HCT116 (cell line): ENCODE measurements at regions not wholly inside any gene's neighbourhood (a gene's known extent, or its start where the extent isn't known, plus 50 kb on each side); places are given as distances from the start of the nearest gene placed in this dataset.

Experiments used
- ATAC-seq: fragments of 200-7000 bp; cut with Tn5 transposase; 2 replicates; pipeline ENCODE4 v1.9.1; 2020; ENCODE audit warnings: mild to moderate bottlenecking, moderate library complexity
- BruUV-seq: library from RNA; stranded (reverse); fragments of 400-500 nt; replicated peaks from 2 replicates; lab custom pipeline; 2021; lab: Mats Ljungman, UMichigan
- CTCF ChIA-PET: fragments of 300-600 bp; sonication (Branson Sonifier 250); formaldehyde crosslinking; loops from one replicate; lab custom pipeline; 2021; ENCODE audit warnings: antibody characterized with exemption; lab: Charles Lee
- POLR2A ChIA-PET: fragments of 300-600, 350-600 bp; sonication (Branson Sonifier 250); formaldehyde crosslinking; loops from one replicate; lab custom pipeline; 2021; ENCODE audit warnings: antibody characterized with exemption; lab: Charles Lee
- RAD21 ChIA-PET, 2 experiments: fragments of 300-600 bp; sonication (Branson Sonifier 250); formaldehyde crosslinking; loops; one replicate each; lab custom pipeline; 2023; ENCODE audit warnings: low total read pairs in 2 of 2; ENCODE audit not compliant: uncharacterized antibody in 2 of 2, unreplicated experiment in 2 of 2, low non-redundant PET in 1 of 2; lab: Charles Lee
- DNase-seq: peaks from one replicate; pipeline ENCODE4 v3.0.0-alpha.2; 2010; ENCODE audit warnings: low read depth, low spot score
- H2AFZ ChIP-seq: fragments of 200-600 bp; shearing (Covaris generic), sonication (generic); 2 replicates; pipeline ENCODE4 v1.6.1; 2017; ENCODE audit warnings: low read depth, mixed run types, mixed read lengths, antibody characterized with exemption, low read length; ENCODE audit not compliant: poor library complexity, severe bottlenecking
- H3K27ac ChIP-seq: 2 replicates; pipeline ENCODE4 v1.5.1; 2012; ENCODE audit warnings: low read depth, low read length
- H3K27me3 ChIP-seq: fragments of 200-600 bp; sonication (generic); 2 replicates; pipeline ENCODE4 v1.6.1; 2016; ENCODE audit warnings: mixed run types, low read length, mixed read lengths; ENCODE audit not compliant: insufficient read depth
- H3K36me3 ChIP-seq, 2 experiments: fragments of 200-500 bp in 1 of 2; fragments of 200-600 bp in 1 of 2; sonication (Bioruptor generic) in 1 of 2; sonication (generic) in 1 of 2; 2 replicates each; pipeline versions ENCODE4 v1.5.1 to v1.6.1; 2014 to 2016; ENCODE audit warnings: low read length in 2 of 2, inconsistent platforms in 1 of 2, mixed read lengths in 1 of 2, mixed run types in 1 of 2; ENCODE audit not compliant: insufficient read depth in 2 of 2, control insufficient read depth in 1 of 2
- H3K4me1 ChIP-seq, 2 experiments: fragments of 200-600 bp in 1 of 2; sonication (generic) in 1 of 2; 2 replicates each; pipeline versions ENCODE4 v1.5.1 to v1.6.1; 2012 to 2017; ENCODE audit warnings: low read length in 2 of 2, inconsistent platforms in 1 of 2, mild to moderate bottlenecking in 1 of 2, mixed read lengths in 1 of 2, mixed run types in 1 of 2, moderate library complexity in 1 of 2; ENCODE audit not compliant: insufficient read depth in 2 of 2, control insufficient read depth in 1 of 2
- H3K4me2 ChIP-seq: fragments of 200-600 bp; sonication (generic); 2 replicates; pipeline ENCODE4 v1.6.1; 2017; ENCODE audit warnings: mixed run types, low read length, mixed read lengths
- H3K4me3 ChIP-seq, 2 experiments: fragments of 200-600 bp in 1 of 2; sonication (generic) in 1 of 2; replicated peaks in 1 of 2; 2 replicates each; pipeline ENCODE4 v1.5.1; 2011 to 2016; ENCODE audit warnings: low read length in 2 of 2, control low read depth in 1 of 2, low read depth in 1 of 2, mild to moderate bottlenecking in 1 of 2, mixed read lengths in 1 of 2, mixed run types in 1 of 2
- H3K79me2 ChIP-seq: fragments of 200-600 bp; sonication (generic); 2 replicates; pipeline ENCODE4 v1.6.1; 2017; ENCODE audit warnings: mild to moderate bottlenecking, mixed run types, low read length, moderate library complexity, mixed read lengths; ENCODE audit not compliant: insufficient read depth
- H3K9ac ChIP-seq: fragments of 200-600 bp; sonication (generic); 2 replicates; pipeline ENCODE4 v1.6.1; 2016; ENCODE audit warnings: low read length, mixed read lengths
- H3K9me2 ChIP-seq: fragments of 200-600 bp; sonication (generic), shearing (Covaris generic); 2 replicates; pipeline ENCODE4 v1.6.1; 2017; ENCODE audit warnings: mixed run types, mild to moderate bottlenecking, moderate library complexity; ENCODE audit not compliant: insufficient read depth
- H3K9me3 ChIP-seq, 2 experiments: fragments of 200-500 bp in 1 of 2; fragments of 200-600 bp in 1 of 2; sonication (Bioruptor generic) in 1 of 2; sonication (generic) in 1 of 2; 2 replicates each; pipeline ENCODE4 v1.6.1; 2014 to 2017; ENCODE audit warnings: low read length in 2 of 2, mixed read lengths in 2 of 2, inconsistent platforms in 1 of 2, low read depth in 1 of 2, mild to moderate bottlenecking in 1 of 2, mixed run types in 1 of 2, moderate library complexity in 1 of 2; ENCODE audit not compliant: control insufficient read depth in 1 of 2, insufficient read depth in 1 of 2
- H4K20me1 ChIP-seq: fragments of 200-600 bp; sonication (generic), shearing (Covaris generic); 2 replicates; pipeline ENCODE4 v1.6.1; 2017; ENCODE audit warnings: mixed run types, mild to moderate bottlenecking, moderate library complexity; ENCODE audit not compliant: insufficient read depth
- CBX3 ChIP-seq: IDR thresholded peaks from 2 replicates; pipeline ENCODE4 v1.6.1; 2012; ENCODE audit warnings: low read depth
- CEBPB ChIP-seq: IDR thresholded peaks from 2 replicates; pipeline ENCODE4 v1.6.1; 2012; ENCODE audit warnings: low read depth
- ELF1 ChIP-seq: IDR thresholded peaks from 2 replicates; pipeline ENCODE4 v1.6.1; 2012; ENCODE audit warnings: low read depth, borderline replicate concordance
- EZH2 ChIP-seq: fragments of 200-600 bp; sonication (generic); IDR thresholded peaks from 2 replicates; pipeline ENCODE4 v1.6.1; 2017; ENCODE audit warnings: antibody characterized with exemption, mixed run types
- EZH2phosphoT487 ChIP-seq: fragments of 200-600 bp; IDR thresholded peaks from 2 replicates; pipeline ENCODE4 v1.6.1; 2018; ENCODE audit warnings: antibody characterized with exemption, borderline replicate concordance
- FOSL1 ChIP-seq: IDR thresholded peaks from 2 replicates; pipeline ENCODE4 v1.6.1; 2012; ENCODE audit warnings: low read depth
- JUND ChIP-seq: IDR thresholded peaks from 2 replicates; pipeline ENCODE4 v1.6.1; 2012
- POLR2AphosphoS5 ChIP-seq: IDR thresholded peaks from 2 replicates; pipeline ENCODE4 v1.6.1; 2011; ENCODE audit warnings: mild to moderate bottlenecking, low read depth, low read length, moderate library complexity
- SIN3A ChIP-seq: IDR thresholded peaks from 2 replicates; pipeline ENCODE4 v1.6.1; 2012; ENCODE audit warnings: low read depth
- YY1 ChIP-seq: IDR thresholded peaks from 2 replicates; pipeline ENCODE4 v1.6.1; 2011; ENCODE audit warnings: low read length, low read depth, moderate library complexity, mild to moderate bottlenecking; ENCODE audit not compliant: insufficient replicate concordance; ENCODE audit errors: extremely low read depth
- intact Hi-C: fragments of 100-400 bp; cut with micrococcal nuclease; formaldehyde crosslinking; loops from 2 replicates; pipeline ENCODE4 v1.10.0; 2022
- TF ChIP-seq, protein P1 (sequence below): IDR thresholded peaks from 2 replicates; pipeline ENCODE4 v1.6.1; 2012; ENCODE audit warnings: low read depth

DNA sequence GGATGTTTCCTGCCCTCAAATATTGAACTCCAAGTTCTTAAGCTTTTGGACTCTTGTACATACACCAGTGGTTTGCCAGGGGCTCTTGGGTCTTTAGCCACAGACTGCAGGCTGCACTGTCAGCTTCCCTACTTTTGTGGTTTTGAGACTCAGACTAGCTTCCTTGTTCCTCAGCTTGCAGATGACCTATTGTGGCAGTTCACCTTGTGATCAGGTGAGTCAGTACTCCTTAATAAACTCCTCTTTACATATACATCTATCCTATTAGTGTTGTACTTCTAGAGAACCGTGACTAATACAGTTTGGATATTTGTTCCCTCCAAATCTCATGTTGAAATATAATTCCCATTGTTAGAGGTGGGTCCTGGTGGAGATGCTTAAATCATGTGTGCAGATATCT is 681.9 kb upstream of the ARRDC3 start:
- BruUV-seq: no TSS peak
- H3K4me2 ChIP-seq: no peak overlapping the region
- no peak for TF ChIP-seq POLR2AphosphoS5
- no peak for TF ChIP-seq EZH2phosphoT487
- TF ChIP-seq JUND: no peak
- TF ChIP-seq ELF1: no peak
- no peak for TF ChIP-seq FOSL1
- TF ChIP-seq SIN3A: no peak
- TF ChIP-seq EZH2: no peak
- TF ChIP-seq, protein P1, sequence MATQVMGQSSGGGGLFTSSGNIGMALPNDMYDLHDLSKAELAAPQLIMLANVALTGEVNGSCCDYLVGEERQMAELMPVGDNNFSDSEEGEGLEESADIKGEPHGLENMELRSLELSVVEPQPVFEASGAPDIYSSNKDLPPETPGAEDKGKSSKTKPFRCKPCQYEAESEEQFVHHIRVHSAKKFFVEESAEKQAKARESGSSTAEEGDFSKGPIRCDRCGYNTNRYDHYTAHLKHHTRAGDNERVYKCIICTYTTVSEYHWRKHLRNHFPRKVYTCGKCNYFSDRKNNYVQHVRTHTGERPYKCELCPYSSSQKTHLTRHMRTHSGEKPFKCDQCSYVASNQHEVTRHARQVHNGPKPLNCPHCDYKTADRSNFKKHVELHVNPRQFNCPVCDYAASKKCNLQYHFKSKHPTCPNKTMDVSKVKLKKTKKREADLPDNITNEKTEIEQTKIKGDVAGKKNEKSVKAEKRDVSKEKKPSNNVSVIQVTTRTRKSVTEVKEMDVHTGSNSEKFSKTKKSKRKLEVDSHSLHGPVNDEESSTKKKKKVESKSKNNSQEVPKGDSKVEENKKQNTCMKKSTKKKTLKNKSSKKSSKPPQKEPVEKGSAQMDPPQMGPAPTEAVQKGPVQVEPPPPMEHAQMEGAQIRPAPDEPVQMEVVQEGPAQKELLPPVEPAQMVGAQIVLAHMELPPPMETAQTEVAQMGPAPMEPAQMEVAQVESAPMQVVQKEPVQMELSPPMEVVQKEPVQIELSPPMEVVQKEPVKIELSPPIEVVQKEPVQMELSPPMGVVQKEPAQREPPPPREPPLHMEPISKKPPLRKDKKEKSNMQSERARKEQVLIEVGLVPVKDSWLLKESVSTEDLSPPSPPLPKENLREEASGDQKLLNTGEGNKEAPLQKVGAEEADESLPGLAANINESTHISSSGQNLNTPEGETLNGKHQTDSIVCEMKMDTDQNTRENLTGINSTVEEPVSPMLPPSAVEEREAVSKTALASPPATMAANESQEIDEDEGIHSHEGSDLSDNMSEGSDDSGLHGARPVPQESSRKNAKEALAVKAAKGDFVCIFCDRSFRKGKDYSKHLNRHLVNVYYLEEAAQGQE: no peak
- TF ChIP-seq YY1: no peak
- no peak for TF ChIP-seq CBX3
- TF ChIP-seq CEBPB: no peak
- TF ChIP-seq, all 23 proteins: peak for 0
- no peaks in the 10 kb centered on the region for H3K36me3 ChIP-seq
- ChIA-PET POLR2A (no interaction called here), CTCF (no interaction called here), RAD21 (no interaction called here)
- no peaks in the 10 kb centered on the region for H3K9me2 ChIP-seq
- no peaks in the 10 kb centered on the region for H3K4me1 ChIP-seq
- no peaks in the 10 kb centered on the region for H3K79me2 ChIP-seq
- no peak for ATAC-seq
- no peaks in the 10 kb centered on the region for H3K27me3 ChIP-seq
- H4K20me1 ChIP-seq: no peaks in the 10 kb centered on the region
- H2AFZ ChIP-seq: no peak overlapping the region
- DNase-seq: no peak
- no peaks in the 10 kb centered on the region for H3K9me3 ChIP-seq
- no peak overlapping the region for H3K4me3 ChIP-seq
- no peak overlapping the region for H3K9ac ChIP-seq
- intact Hi-C loops: no loop called here
- H3K27ac ChIP-seq: no peak overlapping the region
